Endothelial cell of umbilical vein (primary cell): ENCODE measurements at regions not wholly inside any gene's neighbourhood (a gene's known extent, or its start where the extent isn't known, plus 50 kb on each side); places are given as distances from the start of the nearest gene placed in this dataset.

Experiments
- BruUV-seq: library from RNA; stranded (reverse); fragments of 400-500 nt; replicated peaks from 2 replicates; lab custom pipeline; 2021; lab: Mats Ljungman, UMichigan
- CTCF ChIA-PET: fragments of 300-600, 350-600 bp; sonication (Branson Sonifier 250); formaldehyde crosslinking; loops from one replicate; lab custom pipeline; 2021; ENCODE audit warnings: antibody characterized with exemption, inconsistent platforms; lab: Charles Lee
- POLR2A ChIA-PET: fragments of 300-600, 350-600 bp; sonication (Branson Sonifier 250); formaldehyde crosslinking; loops from one replicate; lab custom pipeline; 2021; ENCODE audit warnings: antibody characterized with exemption, inconsistent platforms; lab: Charles Lee
- DNase-seq: peaks from one replicate; pipeline ENCODE4 v3.0.0-alpha.2; 2011; ENCODE audit warnings: low read depth, low spot score
- FAIRE-seq: peaks from 2 replicates; lab custom pipeline; 2011; peaks lifted over from hg19 to GRCh38; lab: Jason Lieb, UNC
- H2AFZ ChIP-seq: 2 replicates; pipeline ENCODE4 v1.6.0; 2012; ENCODE audit warnings: low read depth, low read length, control low read depth, inconsistent platforms
- H3K27ac ChIP-seq: 2 replicates; pipeline ENCODE4 v1.5.1; 2011; ENCODE audit warnings: low read depth, mild to moderate bottlenecking, control low read depth, low read length, moderate library complexity; ENCODE audit not compliant: insufficient read depth
- H3K27me3 ChIP-seq, 2 experiments: 2 replicates each; pipeline versions ENCODE4 v1.6.0 to v1.6.1; 2011; ENCODE audit warnings: low read length in 2 of 2, mixed read lengths in 1 of 2; ENCODE audit not compliant: control insufficient read depth in 2 of 2, insufficient read depth in 2 of 2
- H3K36me3 ChIP-seq, 2 experiments: 2 replicates in 1 of 2; 3 replicates in 1 of 2; pipeline ENCODE4 v1.5.1; 2011; ENCODE audit warnings: low read length in 2 of 2, mild to moderate bottlenecking in 1 of 2, moderate library complexity in 1 of 2; ENCODE audit not compliant: control insufficient read depth in 2 of 2, insufficient read depth in 2 of 2; ENCODE audit errors: extremely low read depth in 1 of 2
- H3K4me1 ChIP-seq: 3 replicates; pipeline ENCODE4 v1.5.1; 2011; ENCODE audit warnings: mild to moderate bottlenecking, low read length; ENCODE audit not compliant: control insufficient read depth, insufficient read depth; ENCODE audit errors: extremely low read depth
- H3K4me2 ChIP-seq: 2 replicates; pipeline ENCODE4 v1.6.1; 2011; ENCODE audit warnings: low read length, control low read depth, mixed read lengths; ENCODE audit not compliant: insufficient read depth
- H3K4me3 ChIP-seq, 3 experiments: fragments of 200-600 bp in 1 of 3; sonication (generic), shearing (Covaris generic) in 1 of 3; replicated peaks in 1 of 3; 2 replicates each; pipeline ENCODE4 v1.5.1; 2011 to 2016; ENCODE audit warnings: control low read depth in 3 of 3, low read length in 3 of 3, mild to moderate bottlenecking in 2 of 3, inconsistent platforms in 1 of 3, low read depth in 1 of 3, moderate library complexity in 1 of 3; ENCODE audit not compliant: insufficient read depth in 1 of 3
- H3K79me2 ChIP-seq: 2 replicates; pipeline ENCODE4 v1.6.0; 2012; ENCODE audit warnings: low read length, inconsistent platforms; ENCODE audit not compliant: control insufficient read depth, insufficient read depth
- H3K9ac ChIP-seq: replicated peaks from 2 replicates; pipeline ENCODE3; 2011; ENCODE audit warnings: low read length, control low read depth; ENCODE audit not compliant: insufficient read depth; ENCODE audit errors: extremely low read depth
- H3K9me1 ChIP-seq: replicated peaks from 3 replicates; pipeline ENCODE4 v1.6.0; 2011; ENCODE audit warnings: mild to moderate bottlenecking, low read length; ENCODE audit not compliant: control insufficient read depth, insufficient read depth; ENCODE audit errors: extremely low read depth
- H3K9me3 ChIP-seq: replicated peaks from 2 replicates; pipeline ENCODE4 v1.5.1; 2012; ENCODE audit warnings: low read length, inconsistent platforms; ENCODE audit not compliant: control insufficient read depth, insufficient read depth
- H4K20me1 ChIP-seq: replicated peaks from 2 replicates; pipeline ENCODE3; 2011; ENCODE audit warnings: mild to moderate bottlenecking, low read length; ENCODE audit not compliant: control insufficient read depth, insufficient read depth; ENCODE audit errors: extremely low read depth
- CTCF ChIP-seq, 2 donors: IDR thresholded peaks; 1 replicate in 1 of 2; 2 replicates in 1 of 2; pipeline ENCODE4 v1.5.1; 2011; ENCODE audit warnings: low read length in 2 of 2, mild to moderate bottlenecking in 2 of 2, moderate library complexity in 2 of 2, control low read depth in 1 of 2, inconsistent platforms in 1 of 2, low read depth in 1 of 2; ENCODE audit not compliant: insufficient read depth in 1 of 2; ENCODE audit errors: extremely low read depth in 1 of 2
- EZH2 ChIP-seq: IDR thresholded peaks from 2 replicates; pipeline ENCODE4 v1.6.1; 2012; ENCODE audit warnings: borderline replicate concordance, low read depth, mild to moderate bottlenecking, moderate library complexity, low read length, inconsistent platforms; ENCODE audit not compliant: severe bottlenecking
- FOS ChIP-seq: IDR thresholded peaks from 2 replicates; pipeline ENCODE4 v1.6.1; 2011; ENCODE audit warnings: mild to moderate bottlenecking, low read length, moderate library complexity, borderline replicate concordance; ENCODE audit not compliant: insufficient read depth
- GATA2 ChIP-seq: IDR thresholded peaks from 2 replicates; pipeline ENCODE4 v1.7.0; 2011; ENCODE audit warnings: low read depth, mild to moderate bottlenecking, moderate library complexity, mixed read lengths, low read length; ENCODE audit not compliant: insufficient read length, insufficient read depth
- JUN ChIP-seq: IDR thresholded peaks from 2 replicates; pipeline ENCODE4 v1.6.1; 2011; ENCODE audit warnings: borderline replicate concordance, low read depth; ENCODE audit not compliant: insufficient read length, insufficient read depth
- MAX ChIP-seq: IDR thresholded peaks from 2 replicates; pipeline ENCODE4 v1.6.1; 2011; ENCODE audit not compliant: insufficient read depth, insufficient read length
- MYC ChIP-seq: IDR thresholded peaks from one replicate; pipeline ENCODE4 v1.6.1; 2011; ENCODE audit warnings: mild to moderate bottlenecking, low read depth, low read length
- POLR2A ChIP-seq: IDR thresholded peaks from 2 replicates; pipeline ENCODE4 v1.6.1; 2012; ENCODE audit warnings: low read depth, mild to moderate bottlenecking, control low read depth, low read length
- POLR2AphosphoS5 ChIP-seq: IDR thresholded peaks from 2 replicates; pipeline ENCODE4 v1.6.1; 2012; ENCODE audit warnings: low read depth, mild to moderate bottlenecking, control low read depth, low read length, moderate library complexity; ENCODE audit not compliant: insufficient read depth
- dilution Hi-C: fragments of 300-500 bp; cut with MboI; formaldehyde crosslinking; loops from one replicate; pipeline ENCODE4 v1.15.0; 2019; ENCODE audit warnings: low sequenced_read_pairs; ENCODE audit not compliant: extremely low pct_ligation_motif_present
- intact Hi-C: fragments of 100-400 bp; cut with micrococcal nuclease; formaldehyde crosslinking; loops from one replicate; pipeline ENCODE4 v1.10.0; 2022

- Histone ChIP-seq H3K9me1 (no peaks in the 10 kb centered on the region), H3K79me2 (no peaks in the 10 kb centered on the region), H3K27me3 (peaks cover under 1 to 5% of the 10 kb centered on the region in 2 experiments), H3K36me3 (no peaks in the 10 kb centered on the region), H3K4me1 (peaks cover 6% of the 10 kb centered on the region), H4K20me1 (no peaks in the 10 kb centered on the region), H3K4me2 (no peak overlapping the region), H3K4me3 (no peak overlapping the region), H2AFZ (no peak overlapping the region), H3K9me3 (no peaks in the 10 kb centered on the region), H3K27ac (no peak overlapping the region), H3K9ac (no peak overlapping the region)
- TF ChIP-seq POLR2AphosphoS5 = no peak
- TF ChIP-seq MYC = no peak
- TF ChIP-seq EZH2 = no peak
- TF ChIP-seq POLR2A = no peak
- no peak for TF ChIP-seq JUN
- TF ChIP-seq CTCF (IDR thresholded peaks at IDR 0.05; ENCODE audit: extremely low read depth in 1 of 2, insufficient read depth in 1 of 2, low read depth in 1 of 2, low read length in 2 of 2) = no peak
- TF ChIP-seq FOS = no peak
- TF ChIP-seq GATA2 = no peak
- TF ChIP-seq MAX = no peak
- dilution Hi-C loops = no loop called here
- ChIA-PET POLR2A (no interaction called here), CTCF (interaction anchor here (1.1 to 1.4 kb wide), 2 partner anchors 13 to 36 kb away, joined by 4 read pairs; no protein-coding TSS in a partner anchor)
- FAIRE-seq (no peak), DNase-seq (no peak)
- intact Hi-C loops = no loop called here
- no TSS peak for BruUV-seq
Observed at GRCh38 chr10:33674491-33674890, 340.0 kb upstream of the NRP1 start.
